ENCODE measurements at regions not wholly inside any gene's neighbourhood (a gene's known extent, or its start where the extent isn't known, plus 50 kb on each side); places are given as distances from the start of the nearest gene placed in this dataset.

DNA sequence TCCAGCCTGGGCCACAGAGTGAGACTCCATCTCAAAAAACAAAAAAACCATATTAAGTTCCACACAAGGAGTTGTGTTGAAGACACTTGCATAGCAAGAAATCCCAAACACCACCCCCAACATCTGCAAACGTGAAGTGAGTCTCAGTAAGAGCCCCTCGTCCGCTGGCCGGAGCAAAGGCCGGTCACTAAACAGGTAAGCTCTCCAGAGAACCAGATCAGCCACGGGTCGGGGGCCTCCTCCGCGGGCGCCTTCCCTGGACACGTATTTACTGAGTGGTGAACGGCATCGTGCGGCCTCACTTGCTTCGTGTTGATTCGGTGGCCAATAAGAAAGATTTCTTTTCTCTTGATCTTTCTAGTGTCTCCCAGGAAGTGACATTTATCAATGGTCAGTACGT is 93.6 kb downstream of the MRPL36 start:
- ChIA-PET POLR2A (no interaction called here), CTCF (no interaction called here)
- DNase-seq (ENCODE audit: extremely low spot score) = no peak
- TF ChIP-seq TARDBP (IDR thresholded peaks at IDR 0.05) (no peak), ZNF384 (IDR thresholded peaks at IDR 0.05) (no peak), FOXA1 (IDR thresholded peaks at IDR 0.05) (no peak)

DNA sequence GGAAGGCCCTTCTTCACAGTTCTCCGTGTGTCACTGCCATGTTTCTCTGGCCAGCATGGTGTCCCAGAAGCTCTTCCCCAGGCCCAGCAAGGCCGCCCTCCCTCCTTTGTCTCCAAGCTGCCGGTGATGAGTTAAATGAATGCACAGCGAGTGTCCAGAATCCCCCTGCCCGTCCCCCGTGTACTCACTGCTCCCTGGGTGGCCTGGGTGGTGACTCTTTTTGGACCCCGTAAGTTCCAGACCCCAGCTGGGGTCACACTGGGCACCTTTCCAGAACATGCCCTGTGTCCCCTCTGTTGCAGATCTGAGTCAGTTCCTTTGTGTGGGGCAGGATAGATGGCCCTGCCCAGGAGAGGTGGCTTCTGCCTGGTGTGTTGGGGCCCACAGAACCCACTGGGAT is 95.0 kb downstream of the MRPL36 start:
- no peak for DNase-seq (ENCODE audit: extremely low spot score)
- ChIA-PET CTCF (no interaction called here), POLR2A (no interaction called here)
- TF ChIP-seq SP1 (IDR thresholded peaks at IDR 0.05) (no peak), BHLHE40 (IDR thresholded peaks at IDR 0.05; ENCODE audit: borderline replicate concordance) (no peak), HDGF (IDR thresholded peaks at IDR 0.05; ENCODE audit: borderline replicate concordance) (no peak), ARNT (IDR thresholded peaks at IDR 0.05) (no peak), FOXA1 (IDR thresholded peaks at IDR 0.05) (no peak), L3MBTL2 (conservative IDR thresholded peaks at IDR 0.05) (no peak), TARDBP (IDR thresholded peaks at IDR 0.05) (no peak), SUZ12 (IDR thresholded peaks at IDR 0.05) (no peak), NFRKB (IDR thresholded peaks at IDR 0.05) (no peak), FOXK2 (IDR thresholded peaks at IDR 0.05) (no peak), CTBP1 (IDR thresholded peaks at IDR 0.05; ENCODE audit: borderline replicate concordance) (no peak), ELF4 (IDR thresholded peaks at IDR 0.05) (no peak), FOXM1 (IDR thresholded peaks at IDR 0.05; ENCODE audit: borderline replicate concordance) (no peak), ZNF384 (IDR thresholded peaks at IDR 0.05) (no peak), LEF1 (IDR thresholded peaks at IDR 0.05; ENCODE audit: borderline replicate concordance) (no peak)
- TF ChIP-seq, protein P1, sequence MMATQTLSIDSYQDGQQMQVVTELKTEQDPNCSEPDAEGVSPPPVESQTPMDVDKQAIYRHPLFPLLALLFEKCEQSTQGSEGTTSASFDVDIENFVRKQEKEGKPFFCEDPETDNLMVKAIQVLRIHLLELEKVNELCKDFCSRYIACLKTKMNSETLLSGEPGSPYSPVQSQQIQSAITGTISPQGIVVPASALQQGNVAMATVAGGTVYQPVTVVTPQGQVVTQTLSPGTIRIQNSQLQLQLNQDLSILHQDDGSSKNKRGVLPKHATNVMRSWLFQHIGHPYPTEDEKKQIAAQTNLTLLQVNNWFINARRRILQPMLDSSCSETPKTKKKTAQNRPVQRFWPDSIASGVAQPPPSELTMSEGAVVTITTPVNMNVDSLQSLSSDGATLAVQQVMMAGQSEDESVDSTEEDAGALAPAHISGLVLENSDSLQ (IDR thresholded peaks at IDR 0.05) = no peak

DNA sequence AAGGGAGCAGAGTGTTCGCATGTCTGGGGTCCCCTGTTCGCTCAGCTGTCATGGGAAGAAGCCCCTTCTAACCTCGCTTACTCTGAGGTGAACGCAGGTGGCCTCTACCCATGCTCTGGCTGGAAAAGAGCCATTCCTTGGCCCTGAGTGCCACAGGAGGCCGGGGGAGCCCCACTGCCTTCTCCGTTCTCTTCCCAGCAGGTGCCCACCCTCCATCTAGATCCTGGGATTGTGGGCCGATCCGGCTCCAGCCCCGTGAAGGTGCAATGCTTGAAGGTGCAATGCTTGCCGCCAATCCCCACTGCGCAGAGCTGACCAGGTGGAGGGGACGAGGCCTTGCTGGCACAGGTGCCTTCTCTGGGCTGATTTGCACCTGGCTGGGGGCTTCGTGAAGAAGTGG is 95.4 kb downstream of the MRPL36 start:
- TF ChIP-seq L3MBTL2 (conservative IDR thresholded peaks at IDR 0.05) (no peak), SP1 (IDR thresholded peaks at IDR 0.05) (no peak), ELF4 (IDR thresholded peaks at IDR 0.05) (no peak), FOXK2 (IDR thresholded peaks at IDR 0.05) (no peak), LEF1 (IDR thresholded peaks at IDR 0.05; ENCODE audit: borderline replicate concordance) (no peak), FOXM1 (IDR thresholded peaks at IDR 0.05; ENCODE audit: borderline replicate concordance) (no peak), ARNT (IDR thresholded peaks at IDR 0.05) (no peak), CTBP1 (IDR thresholded peaks at IDR 0.05; ENCODE audit: borderline replicate concordance) (no peak), FOXA1 (IDR thresholded peaks at IDR 0.05) (no peak), BHLHE40 (IDR thresholded peaks at IDR 0.05; ENCODE audit: borderline replicate concordance) (no peak), HDGF (IDR thresholded peaks at IDR 0.05; ENCODE audit: borderline replicate concordance) (no peak), NFRKB (IDR thresholded peaks at IDR 0.05) (no peak), TARDBP (IDR thresholded peaks at IDR 0.05) (no peak), SUZ12 (IDR thresholded peaks at IDR 0.05) (no peak), ZNF384 (IDR thresholded peaks at IDR 0.05) (no peak)
- TF ChIP-seq, protein P1 (IDR thresholded peaks at IDR 0.05) = no peak
- ChIA-PET POLR2A (no interaction called here), CTCF (no interaction called here)
- DNase-seq (ENCODE audit: extremely low spot score) = no peak

DNA sequence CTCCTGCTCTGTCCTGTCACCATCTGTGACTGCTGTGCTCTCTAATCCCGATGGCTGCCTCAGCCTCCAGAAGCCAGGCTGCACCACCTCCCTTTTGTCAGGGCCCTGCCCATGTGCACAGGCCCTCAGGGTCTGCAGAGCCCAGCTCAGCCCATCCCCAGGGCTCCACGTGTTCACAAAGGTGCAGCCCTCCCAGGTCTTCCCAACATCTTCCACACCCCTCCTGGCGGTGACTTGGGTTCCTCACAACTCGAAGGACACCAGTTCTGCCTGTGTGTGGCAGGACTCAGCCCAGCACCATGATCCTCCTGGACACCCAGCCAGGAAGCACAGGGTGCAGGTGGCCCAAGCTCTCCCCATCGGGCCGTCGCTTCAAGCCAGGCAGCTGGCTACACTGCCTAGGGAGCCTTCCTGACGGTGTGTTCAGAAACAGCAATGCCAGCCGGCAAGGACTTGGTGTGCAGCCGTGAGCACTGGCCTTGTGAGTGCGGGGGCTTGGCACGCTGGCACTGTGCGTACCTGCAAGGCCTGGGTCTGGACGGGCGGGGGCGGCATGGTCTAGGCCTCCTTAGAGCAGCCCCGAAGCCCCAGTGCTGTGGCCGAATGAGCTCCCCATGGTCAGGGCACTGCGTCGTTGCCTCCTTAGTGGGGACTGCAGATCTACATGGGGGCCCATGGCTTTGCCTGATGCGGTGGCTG is 96.1 kb downstream of the MRPL36 start:
- TF ChIP-seq FOXM1 (IDR thresholded peaks at IDR 0.05; ENCODE audit: borderline replicate concordance) = no peak
- no peak for TF ChIP-seq ZNF384 (IDR thresholded peaks at IDR 0.05)
- no peak for TF ChIP-seq HDGF (IDR thresholded peaks at IDR 0.05; ENCODE audit: borderline replicate concordance)
- no peak for TF ChIP-seq LEF1 (IDR thresholded peaks at IDR 0.05; ENCODE audit: borderline replicate concordance)
- no peak for TF ChIP-seq TARDBP (IDR thresholded peaks at IDR 0.05)
- TF ChIP-seq NFRKB (IDR thresholded peaks at IDR 0.05) = no peak
- POLR2A ChIA-PET = no interaction called here
- no peak for DNase-seq (ENCODE audit: extremely low spot score)
- CTCF ChIA-PET = no interaction called here

DNA sequence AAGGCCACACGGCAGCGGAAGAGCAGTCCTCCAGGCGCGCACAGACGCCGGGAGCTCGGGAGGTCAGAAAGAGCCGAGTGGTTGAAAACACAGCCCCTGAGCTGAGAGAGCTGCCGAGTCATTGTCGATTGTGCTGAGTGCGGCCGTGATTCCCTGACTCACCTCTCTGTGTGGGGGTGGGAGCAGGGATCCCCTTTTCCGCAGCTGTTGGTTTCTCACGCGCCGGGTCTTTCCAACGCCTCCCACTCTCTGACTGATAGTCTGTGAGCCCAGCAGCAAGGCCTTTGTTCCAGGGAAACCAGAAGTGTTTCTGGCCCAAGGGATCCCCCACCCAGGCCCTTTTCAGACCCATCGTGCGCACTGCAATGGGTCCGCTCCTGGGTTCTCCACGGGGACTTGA is 97.3 kb downstream of the MRPL36 start:
- POLR2A ChIA-PET = no interaction called here
- CTCF ChIA-PET = no interaction called here
- DNase-seq (ENCODE audit: extremely low spot score) = no peak
- no peak for TF ChIP-seq BHLHE40 (IDR thresholded peaks at IDR 0.05; ENCODE audit: borderline replicate concordance)
- TF ChIP-seq ZNF384 (IDR thresholded peaks at IDR 0.05) = no peak
- TF ChIP-seq HDGF (IDR thresholded peaks at IDR 0.05; ENCODE audit: borderline replicate concordance) = no peak
- no peak for TF ChIP-seq SUZ12 (IDR thresholded peaks at IDR 0.05)
- no peak for TF ChIP-seq FOXK2 (IDR thresholded peaks at IDR 0.05)
- no peak for TF ChIP-seq CTBP1 (IDR thresholded peaks at IDR 0.05; ENCODE audit: borderline replicate concordance)
- TF ChIP-seq SP1 (IDR thresholded peaks at IDR 0.05) = no peak
- TF ChIP-seq FOXM1 (IDR thresholded peaks at IDR 0.05; ENCODE audit: borderline replicate concordance) = no peak
- no peak for TF ChIP-seq LEF1 (IDR thresholded peaks at IDR 0.05; ENCODE audit: borderline replicate concordance)
- TF ChIP-seq, protein P1 (IDR thresholded peaks at IDR 0.05) = no peak
- TF ChIP-seq ELF4 (IDR thresholded peaks at IDR 0.05) = no peak
- TF ChIP-seq L3MBTL2 (conservative IDR thresholded peaks at IDR 0.05) = no peak
- no peak for TF ChIP-seq ARNT (IDR thresholded peaks at IDR 0.05)
- TF ChIP-seq NFRKB (IDR thresholded peaks at IDR 0.05) = no peak
- no peak for TF ChIP-seq TARDBP (IDR thresholded peaks at IDR 0.05)
- TF ChIP-seq FOXA1 (IDR thresholded peaks at IDR 0.05) = no peak

DNA sequence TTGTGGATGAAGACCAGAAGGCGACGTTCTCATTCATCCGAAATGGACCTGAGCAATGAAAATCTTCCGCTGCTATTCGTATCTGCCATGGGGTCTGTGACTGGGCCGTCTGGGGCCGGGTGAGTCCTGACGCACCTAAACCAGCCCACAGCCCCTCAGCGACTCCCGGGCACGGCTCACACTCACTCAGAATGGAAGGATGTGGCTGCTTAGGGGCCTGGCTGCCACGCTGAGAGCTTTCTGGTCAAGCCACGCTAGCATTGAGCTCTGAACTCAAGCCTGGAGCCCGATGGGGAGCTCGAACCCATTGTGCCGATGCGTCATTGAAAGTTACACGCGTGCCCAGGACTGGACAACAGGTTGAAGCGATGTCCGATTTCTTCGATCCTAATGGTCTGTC is 97.8 kb downstream of the MRPL36 start:
- no peak for TF ChIP-seq CTBP1 (IDR thresholded peaks at IDR 0.05; ENCODE audit: borderline replicate concordance)
- TF ChIP-seq HDGF (IDR thresholded peaks at IDR 0.05; ENCODE audit: borderline replicate concordance) = no peak
- no peak for TF ChIP-seq SP1 (IDR thresholded peaks at IDR 0.05)
- TF ChIP-seq SUZ12 (IDR thresholded peaks at IDR 0.05) = no peak
- TF ChIP-seq LEF1 (IDR thresholded peaks at IDR 0.05; ENCODE audit: borderline replicate concordance) = no peak
- no peak for TF ChIP-seq ZNF384 (IDR thresholded peaks at IDR 0.05)
- no peak for TF ChIP-seq BHLHE40 (IDR thresholded peaks at IDR 0.05; ENCODE audit: borderline replicate concordance)
- TF ChIP-seq ARNT (IDR thresholded peaks at IDR 0.05) = no peak
- TF ChIP-seq TARDBP (IDR thresholded peaks at IDR 0.05) = no peak
- no peak for TF ChIP-seq ELF4 (IDR thresholded peaks at IDR 0.05)
- POLR2A ChIA-PET = no interaction called here
- no peak for DNase-seq (ENCODE audit: extremely low spot score)
- CTCF ChIA-PET = no interaction called here
